GM21717 (cell line): ENCODE measurements at regions not wholly inside any gene's neighbourhood (a gene's known extent, or its start where the extent isn't known, plus 50 kb on each side); places are given as distances from the start of the nearest gene placed in this dataset.

ENCODE experiments used
- ATAC-seq: cut with Tn5 transposase; IDR thresholded peaks from one replicate; pipeline ENCODE4 v1.9.1; 2021; ENCODE audit warnings: mild to moderate bottlenecking, moderate library complexity; ENCODE audit not compliant: unreplicated experiment

- no peak for ATAC-seq
Measured at GRCh38 chr9:38287420-38287985, 105.0 kb upstream of the ALDH1B1 start.

GRCh38 chr9:38286766-38287165 lies 105.7 kb upstream of the ALDH1B1 start:
- no peak for ATAC-seq

- no peak for ATAC-seq
Measured at GRCh38 chr9:38286357-38286756, 106.1 kb upstream of the ALDH1B1 start.

GRCh38 chr9:38285236-38285635 lies 107.3 kb upstream of the ALDH1B1 start:
- no peak for ATAC-seq

GRCh38 chr9:38284588-38285051 lies 107.9 kb upstream of the ALDH1B1 start:
- no peak for ATAC-seq

GRCh38 chr9:38284039-38284575 lies 108.4 kb upstream of the ALDH1B1 start:
- ATAC-seq = no peak

- ATAC-seq = no peak
Measured at GRCh38 chr9:38282756-38283155, 109.7 kb upstream of the ALDH1B1 start.

GRCh38 chr9:38281917-38282316 lies 110.6 kb upstream of the ALDH1B1 start:
- no peak for ATAC-seq

GRCh38 chr9:38281196-38281595 lies 111.3 kb upstream of the ALDH1B1 start:
- ATAC-seq = no peak

- ATAC-seq = no peak
Measured at GRCh38 chr9:38280251-38280800, 112.2 kb upstream of the ALDH1B1 start.

- no peak for ATAC-seq
Measured at GRCh38 chr9:38278931-38279679, 113.4 kb upstream of the ALDH1B1 start.

- no peak for ATAC-seq
Measured at GRCh38 chr9:38278457-38278856, 114.0 kb upstream of the ALDH1B1 start.

- ATAC-seq = no peak
Measured at GRCh38 chr9:38277601-38278200, 114.8 kb upstream of the ALDH1B1 start.

- ATAC-seq = no peak
Measured at GRCh38 chr9:38276771-38277439, 115.6 kb upstream of the ALDH1B1 start.

- ATAC-seq = no peak
Measured at GRCh38 chr9:38274800-38275199, 117.7 kb upstream of the ALDH1B1 start.

GRCh38 chr9:38272710-38273109 lies 119.8 kb upstream of the ALDH1B1 start:
- ATAC-seq = no peak

- ATAC-seq = no peak
Measured at GRCh38 chr9:38271666-38272241, 120.7 kb upstream of the ALDH1B1 start.

GRCh38 chr9:38269775-38270174 lies 122.7 kb upstream of the ALDH1B1 start:
- no peak for ATAC-seq

GRCh38 chr9:38263532-38263931 lies 129.0 kb upstream of the ALDH1B1 start:
- no peak for ATAC-seq

- ATAC-seq = no peak
Measured at GRCh38 chr9:38259519-38260218, 132.8 kb upstream of the ALDH1B1 start.
